ENCODE measurements at regions not wholly inside any gene's neighbourhood (a gene's known extent, or its start where the extent isn't known, plus 50 kb on each side); places are given as distances from the start of the nearest gene placed in this dataset.
A peak's percentile ranks its signal among the peaks of the same experiment; 100 is the strongest.

- no peak overlapping the region for H3K4me3 ChIP-seq
- peak in 2 of 7 donors; percentile 30 to 69 for DNase-seq
- intact Hi-C loops (cut with DNase I), result no loop called here
- H3K9me3 ChIP-seq (replicated peaks in 1 of 3), result no peaks in the 10 kb centered on the region
- no peaks in the 10 kb centered on the region for H3K27me3 ChIP-seq
- TF ChIP-seq POLR2A (IDR thresholded peaks at IDR 0.05) (no peak), CTCF (IDR thresholded peaks at IDR 0.05) (no peak)
- 79 to 92% (median 86%) methylated on average over 12 to 16 of the region's 16 CpGs for WGBS, 4 donors
- H3K27ac ChIP-seq, result peak overlapping the region in 1 of 5 donors; percentile 34
- H3K4me1 ChIP-seq (replicated peaks in 1 of 2), result no peaks in the 10 kb centered on the region
- H3K36me3 ChIP-seq (replicated peaks in 1 of 2), result no peaks in the 10 kb centered on the region
Observed at GRCh38 chr2:240291337-240292034, 144.0 kb upstream of the GPC1 start.

GRCh38 chr2:240292035-240292574 lies 143.4 kb upstream of the GPC1 start:
- Histone ChIP-seq H3K27me3 (no peaks in the 10 kb centered on the region), H3K4me3 (no peak overlapping the region), H3K4me1 (replicated peaks in 1 of 2) (no peaks in the 10 kb centered on the region), H3K9me3 (replicated peaks in 1 of 3) (no peaks in the 10 kb centered on the region), H3K36me3 (replicated peaks in 1 of 2) (no peaks in the 10 kb centered on the region), H3K27ac (no peak overlapping the region)
- intact Hi-C loops (cut with DNase I), result no loop called here
- peak in 1 of 7 donors; percentile 10 for DNase-seq
- TF ChIP-seq CTCF (IDR thresholded peaks at IDR 0.05), result no peak
- whole genome bisulfite sequencing, 4 donors, result 76 to 92% (median 77%) methylated on average over 8 of the region's 8 CpGs

GRCh38 chr2:240292619-240293525 lies 142.6 kb upstream of the GPC1 start:
- DNase-seq, result peak in 2 of 7 donors; percentile 14 to 34

More at GRCh38 chr2:240292619-240293525, 142.6 kb upstream of the GPC1 start:
- H3K27me3 ChIP-seq, result no peaks in the 10 kb centered on the region
- H3K27ac ChIP-seq, result peak overlapping the region in 1 of 5 donors; percentile 16
- H3K4me3 ChIP-seq, result no peak overlapping the region
- H3K4me1 ChIP-seq (replicated peaks in 1 of 2), result no peaks in the 10 kb centered on the region
- no peaks in the 10 kb centered on the region for H3K9me3 ChIP-seq (replicated peaks in 1 of 3)
- H3K36me3 ChIP-seq (replicated peaks in 1 of 2), result no peaks in the 10 kb centered on the region
- 86 to 92% (median 88%) methylated on average over 10 to 15 of the region's 15 CpGs for WGBS, 4 donors
- intact Hi-C loops (cut with DNase I), result no loop called here
- TF ChIP-seq POLR2A (IDR thresholded peaks at IDR 0.05) (no peak), CTCF (IDR thresholded peaks at IDR 0.05) (no peak)
